Epithelial cell of proximal tubule (primary cell): ENCODE measurements at regions not wholly inside any gene's neighbourhood (a gene's known extent, or its start where the extent isn't known, plus 50 kb on each side); places are given as distances from the start of the nearest gene placed in this dataset.
A peak's percentile ranks its signal among the peaks of the same experiment; 100 is the strongest.

Source experiments
- DNase-seq: peaks from one replicate; pipeline ENCODE4 v3.0.0-alpha.2; 2011; ENCODE audit warnings: low read depth
- H3K4me3 ChIP-seq: 2 replicates; pipeline ENCODE4 v1.5.1; 2011; ENCODE audit warnings: low read depth, mild to moderate bottlenecking, low read length
- CTCF ChIP-seq: conservative IDR thresholded peaks from 2 replicates; pipeline ENCODE4 v1.5.1; 2012; ENCODE audit warnings: low read depth, mild to moderate bottlenecking, low read length

DNA sequence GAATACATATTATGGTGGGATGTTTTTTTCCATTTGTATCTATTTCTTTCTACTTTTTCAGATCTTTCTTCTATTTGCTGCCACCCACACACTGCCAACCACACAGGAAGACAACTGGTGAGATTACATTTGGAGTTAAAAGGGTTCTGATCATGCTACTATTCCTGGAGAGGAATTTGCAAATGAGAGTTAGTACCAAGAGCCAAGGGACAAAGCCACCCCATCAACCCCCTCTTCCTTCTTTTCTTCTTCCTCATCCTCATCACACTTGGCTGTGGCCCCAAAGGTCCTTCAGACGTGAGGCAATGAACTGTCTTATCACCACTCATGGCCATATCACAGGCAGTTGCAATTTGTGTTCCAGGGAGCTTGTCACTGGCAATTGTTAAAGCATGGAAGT lies 215.6 kb upstream of the SLC14A2 start:
- no peak for DNase-seq
- TF ChIP-seq CTCF, result no peak
- no peak overlapping the region for H3K4me3 ChIP-seq

DNA sequence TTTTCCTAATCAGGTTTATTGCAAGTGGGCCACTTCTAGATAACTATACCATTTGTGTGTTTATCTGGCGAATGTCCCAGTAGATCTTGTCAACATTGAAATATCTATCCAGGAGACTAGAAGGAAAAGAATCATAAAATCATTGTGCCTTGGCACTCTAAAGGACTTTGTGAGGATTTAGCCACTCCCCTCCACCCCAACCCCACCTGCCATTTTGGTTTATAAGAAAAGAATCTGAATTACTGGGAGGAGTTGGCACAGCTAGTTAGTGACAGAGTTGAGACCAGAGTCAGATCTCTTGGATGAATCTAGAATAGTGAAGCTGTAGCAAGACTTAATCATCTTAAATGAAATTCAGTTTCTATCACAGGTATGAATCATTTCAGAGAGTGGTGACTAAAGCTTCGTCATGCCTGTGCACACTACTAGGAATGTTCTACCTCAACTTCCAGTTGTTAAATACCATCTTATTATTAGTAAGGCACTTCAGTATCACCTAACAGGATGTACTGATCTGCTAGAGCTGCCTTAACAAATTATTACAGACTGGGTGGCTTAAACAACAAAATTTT lies 212.7 kb upstream of the SLC14A2 start:
- no peak for TF ChIP-seq CTCF
- H3K4me3 ChIP-seq, result no peak overlapping the region
- DNase-seq, result peak; percentile 61

DNA sequence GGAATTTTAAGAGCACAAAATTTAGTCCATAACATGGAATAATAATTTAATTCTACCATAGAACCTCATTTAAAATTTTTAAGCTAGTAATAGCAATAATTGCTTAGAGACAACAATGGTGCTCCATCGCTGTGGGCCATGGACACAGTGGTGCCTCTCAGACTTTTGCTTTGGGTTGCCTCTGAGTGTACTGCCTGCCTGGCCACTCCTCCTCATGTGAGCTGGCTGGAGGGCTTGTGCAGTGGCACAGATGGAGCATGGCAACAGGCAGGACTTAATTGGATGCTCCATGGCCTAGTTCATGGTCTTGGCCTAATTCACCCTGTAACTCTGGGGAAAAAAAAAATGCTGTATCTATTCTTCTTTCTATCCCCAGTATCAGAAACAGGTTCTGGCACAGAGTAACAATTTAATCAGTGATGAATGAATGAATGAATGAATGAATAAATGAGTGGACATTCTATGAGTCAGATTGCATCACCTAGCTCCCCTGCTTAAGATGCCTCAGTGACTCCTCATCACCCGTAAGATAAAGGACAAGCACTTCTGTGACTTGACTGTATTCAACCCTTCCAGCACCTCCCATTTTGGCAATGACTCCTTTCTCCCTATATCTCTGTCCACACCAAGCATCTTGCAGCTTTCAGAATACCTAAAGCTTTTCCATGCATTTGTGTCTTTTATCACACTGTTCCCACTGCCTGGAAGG lies 211.8 kb upstream of the SLC14A2 start:
- no peak overlapping the region for H3K4me3 ChIP-seq
- no peak for TF ChIP-seq CTCF
- no peak for DNase-seq

DNA sequence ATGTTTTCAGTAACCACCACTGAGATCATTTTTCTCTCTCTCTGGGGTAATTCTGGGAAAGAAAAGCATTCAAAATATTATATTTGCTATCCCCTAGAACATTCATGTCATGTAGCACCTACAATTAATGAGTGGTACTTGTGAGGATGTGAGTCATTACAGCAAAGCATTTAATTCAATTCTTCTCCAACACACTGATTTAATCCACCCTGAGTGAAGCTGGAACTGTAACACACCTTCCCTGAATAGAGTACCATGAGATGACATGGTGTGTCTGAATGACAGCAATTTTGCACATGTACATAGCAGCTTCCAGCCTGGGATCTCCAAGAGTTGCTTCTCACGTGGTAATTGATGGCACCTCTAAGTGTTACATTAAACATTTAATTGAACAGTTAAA lies 207.1 kb upstream of the SLC14A2 start:
- no peak for TF ChIP-seq CTCF
- no peak for DNase-seq

DNA sequence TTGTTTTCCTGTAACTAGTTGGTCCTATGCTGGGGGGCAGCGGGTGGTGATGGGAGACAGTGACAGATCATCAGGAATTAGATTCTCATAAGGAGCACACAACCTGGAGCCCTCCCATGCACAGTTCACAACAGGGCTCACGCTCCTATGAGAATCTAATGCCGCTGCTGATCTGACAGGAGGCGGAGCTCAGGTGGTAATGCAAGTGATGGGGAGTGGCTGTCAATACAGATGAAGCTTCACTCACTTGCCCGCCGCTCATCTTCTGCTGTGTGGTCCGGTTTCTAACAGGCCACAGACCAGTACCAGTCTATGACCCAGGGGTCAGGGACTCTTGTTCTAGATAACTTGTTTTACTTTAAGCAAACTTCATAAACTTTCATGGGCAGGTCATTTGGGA lies 205.3 kb upstream of the SLC14A2 start:
- no peak for DNase-seq
- no peak for TF ChIP-seq CTCF
- no peak overlapping the region for H3K4me3 ChIP-seq

More for the DNA sequence above, 207.1 kb upstream of the SLC14A2 start:
- no peak overlapping the region for H3K4me3 ChIP-seq

GRCh38 chr18:45412577-45412976 lies 202.7 kb upstream of the SLC14A2 start:
- DNase-seq, result peak; percentile 38
- TF ChIP-seq CTCF, result no peak
- no peak overlapping the region for H3K4me3 ChIP-seq
